GM12873 (cell line): ENCODE measurements at regions not wholly inside any gene's neighbourhood (a gene's known extent, or its start where the extent isn't known, plus 50 kb on each side); places are given as distances from the start of the nearest gene placed in this dataset.

ENCODE experiments used
- TF ChIP-seq, protein P1 (sequence below): IDR thresholded peaks from 2 replicates; pipeline ENCODE4 v1.5.1; 2012; ENCODE audit warnings: low read depth, mild to moderate bottlenecking, moderate library complexity, low read length, control low read depth; ENCODE audit not compliant: insufficient read depth; ENCODE audit errors: missing control alignments

DNA sequence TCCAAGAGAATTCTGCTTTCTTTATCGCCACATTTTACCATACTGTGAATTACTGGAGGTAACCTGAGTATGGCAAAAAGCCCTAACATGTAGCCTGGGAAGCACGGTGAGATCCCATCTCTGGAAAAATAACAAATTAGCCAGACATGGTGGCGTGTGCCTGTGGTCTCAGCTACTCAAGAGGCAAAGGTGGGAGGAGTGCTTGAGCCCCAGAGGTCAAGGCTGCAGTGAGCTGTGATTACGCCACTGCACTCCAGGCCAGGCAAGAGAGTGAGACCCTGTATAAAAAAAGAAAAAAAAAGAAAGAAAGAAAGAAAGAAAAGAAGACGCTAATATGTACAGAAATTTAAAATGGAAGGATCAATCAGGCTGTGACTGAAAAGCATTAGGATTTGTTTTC, 57.7 kb upstream of the SESTD1 start:
- TF ChIP-seq, protein P1, sequence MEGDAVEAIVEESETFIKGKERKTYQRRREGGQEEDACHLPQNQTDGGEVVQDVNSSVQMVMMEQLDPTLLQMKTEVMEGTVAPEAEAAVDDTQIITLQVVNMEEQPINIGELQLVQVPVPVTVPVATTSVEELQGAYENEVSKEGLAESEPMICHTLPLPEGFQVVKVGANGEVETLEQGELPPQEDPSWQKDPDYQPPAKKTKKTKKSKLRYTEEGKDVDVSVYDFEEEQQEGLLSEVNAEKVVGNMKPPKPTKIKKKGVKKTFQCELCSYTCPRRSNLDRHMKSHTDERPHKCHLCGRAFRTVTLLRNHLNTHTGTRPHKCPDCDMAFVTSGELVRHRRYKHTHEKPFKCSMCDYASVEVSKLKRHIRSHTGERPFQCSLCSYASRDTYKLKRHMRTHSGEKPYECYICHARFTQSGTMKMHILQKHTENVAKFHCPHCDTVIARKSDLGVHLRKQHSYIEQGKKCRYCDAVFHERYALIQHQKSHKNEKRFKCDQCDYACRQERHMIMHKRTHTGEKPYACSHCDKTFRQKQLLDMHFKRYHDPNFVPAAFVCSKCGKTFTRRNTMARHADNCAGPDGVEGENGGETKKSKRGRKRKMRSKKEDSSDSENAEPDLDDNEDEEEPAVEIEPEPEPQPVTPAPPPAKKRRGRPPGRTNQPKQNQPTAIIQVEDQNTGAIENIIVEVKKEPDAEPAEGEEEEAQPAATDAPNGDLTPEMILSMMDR: no peak
